ENCODE measurements at regions not wholly inside any gene's neighbourhood (a gene's known extent, or its start where the extent isn't known, plus 50 kb on each side); places are given as distances from the start of the nearest gene placed in this dataset.

DNA sequence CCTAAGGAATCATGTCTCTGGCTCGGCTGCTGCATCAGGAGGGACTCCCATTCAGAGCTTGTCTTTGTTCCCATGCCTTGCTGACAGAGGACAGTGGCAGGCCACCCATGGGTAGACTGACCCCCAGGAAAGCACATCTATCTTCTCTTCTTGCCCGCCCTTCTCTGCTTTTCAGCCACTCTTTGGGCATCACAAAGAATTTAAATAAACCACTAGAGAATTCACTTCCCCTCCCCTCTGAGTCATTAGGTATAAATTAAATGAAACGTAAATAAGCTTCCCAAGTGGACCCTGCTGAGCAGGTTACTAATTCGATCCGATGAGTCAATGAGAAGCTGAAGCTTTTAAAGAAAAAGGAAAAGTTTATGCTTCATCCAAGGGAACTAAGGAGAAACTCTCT lies 97.0 kb downstream of the DRD1 start:
- no peak for TF ChIP-seq CTCF (IDR thresholded peaks at IDR 0.05)

DNA sequence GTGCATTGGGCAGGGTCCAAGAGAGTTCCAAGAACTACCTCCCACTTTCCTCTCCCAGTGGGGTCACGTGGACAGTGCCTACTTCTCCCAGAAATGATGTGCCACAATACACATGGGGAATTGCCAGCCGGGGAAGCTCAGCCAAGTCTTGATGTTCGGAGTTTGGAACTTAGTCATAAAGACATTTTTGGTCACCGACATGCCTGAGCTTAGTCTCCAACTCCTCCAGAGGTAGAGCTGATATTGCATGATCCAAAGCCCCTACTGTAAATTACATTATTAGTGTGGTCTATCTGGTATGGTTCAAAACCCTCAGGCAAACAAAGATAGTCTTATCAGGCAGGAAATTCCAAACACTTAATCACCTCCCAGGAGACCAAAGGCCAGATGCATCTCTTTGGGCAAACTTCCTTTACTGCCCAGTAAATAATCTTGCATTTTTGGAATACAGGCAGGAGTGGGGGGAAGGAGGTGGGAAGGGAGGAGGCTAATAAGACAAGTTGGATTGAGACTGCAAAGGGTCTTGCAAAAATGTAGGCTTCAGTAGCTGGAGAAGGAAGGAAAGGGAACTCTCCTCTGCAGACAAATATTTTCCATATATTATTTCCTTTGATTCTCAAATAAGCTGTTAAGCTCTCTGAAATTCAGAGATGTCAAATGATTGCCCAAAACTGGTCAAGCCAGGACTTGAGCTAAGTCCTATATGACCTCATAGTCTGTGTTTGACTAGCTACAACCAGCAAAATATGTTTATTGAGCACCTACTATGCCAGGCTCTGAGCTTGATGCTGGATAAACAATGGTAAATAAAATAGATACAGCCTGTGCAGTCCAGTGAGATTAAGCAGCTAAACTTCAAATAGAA lies 99.4 kb downstream of the DRD1 start:
- TF ChIP-seq CTCF (IDR thresholded peaks at IDR 0.05): no peak

DNA sequence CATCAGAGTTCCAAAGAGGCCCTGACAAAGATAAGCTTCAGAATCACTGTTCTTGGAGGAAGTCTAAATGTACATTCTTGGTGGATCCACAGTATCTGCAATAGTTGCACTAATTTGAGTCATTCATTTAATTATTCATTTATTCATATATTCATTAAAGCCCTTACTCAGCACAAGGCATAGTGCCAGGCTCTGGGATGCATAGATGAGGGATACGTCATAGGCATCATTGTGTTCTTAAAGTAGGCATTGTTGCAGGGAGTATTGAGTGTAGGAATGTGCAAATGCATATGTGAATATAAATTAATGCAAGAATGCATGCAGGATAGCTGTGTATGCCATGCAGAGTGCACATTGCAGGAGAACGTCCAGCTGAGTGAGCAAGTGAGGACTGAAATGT lies 100.7 kb downstream of the DRD1 start:
- TF ChIP-seq CTCF (IDR thresholded peaks at IDR 0.05): no peak

GRCh38 chr5:175340180-175340579 lies 103.8 kb downstream of the DRD1 start:
- TF ChIP-seq CTCF (IDR thresholded peaks at IDR 0.05): no peak

DNA sequence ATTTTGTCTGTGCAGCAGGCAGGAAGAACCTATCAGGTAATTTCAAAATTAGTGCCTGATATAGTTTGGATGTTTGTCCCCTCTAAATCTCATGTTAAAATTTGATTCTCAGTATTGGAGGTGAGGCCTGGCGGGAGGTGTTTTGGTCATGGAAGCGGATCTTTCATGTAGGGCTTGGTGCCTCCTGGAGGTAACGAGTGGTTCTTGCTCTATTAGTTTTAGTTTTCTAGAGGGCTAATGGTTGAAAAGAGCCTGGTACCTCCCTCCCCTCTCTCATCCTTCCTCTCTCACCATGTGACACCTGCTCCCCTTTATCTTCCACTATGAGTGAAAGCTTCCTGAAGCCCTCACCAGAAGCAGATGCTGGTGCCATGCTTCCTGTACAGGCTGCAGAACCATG lies 106.3 kb downstream of the DRD1 start:
- no peak for TF ChIP-seq CTCF (IDR thresholded peaks at IDR 0.05)

DNA sequence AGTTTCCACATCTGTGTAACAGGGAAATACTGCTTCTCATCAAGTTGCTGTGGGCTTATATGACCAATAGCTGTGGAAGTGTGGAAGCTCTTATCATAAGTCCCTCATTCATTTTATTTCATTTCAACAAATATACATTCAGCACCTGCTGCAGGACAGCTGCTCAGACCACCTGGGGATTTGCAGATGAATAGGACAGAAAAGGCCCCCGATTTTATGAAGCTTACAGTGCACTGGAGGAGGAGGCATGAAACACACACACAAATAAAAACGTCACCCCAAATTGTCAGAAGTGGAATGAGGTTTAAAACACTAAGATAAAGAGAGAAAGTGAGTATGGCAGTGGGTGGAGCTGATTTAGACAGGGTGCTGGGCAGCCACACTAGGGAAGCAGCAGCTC lies 107.2 kb downstream of the DRD1 start:
- no peak for TF ChIP-seq CTCF (IDR thresholded peaks at IDR 0.05)

- TF ChIP-seq CTCF (IDR thresholded peaks at IDR 0.05): no peak
Observed at GRCh38 chr5:175335691-175336090, 108.3 kb downstream of the DRD1 start.

DNA sequence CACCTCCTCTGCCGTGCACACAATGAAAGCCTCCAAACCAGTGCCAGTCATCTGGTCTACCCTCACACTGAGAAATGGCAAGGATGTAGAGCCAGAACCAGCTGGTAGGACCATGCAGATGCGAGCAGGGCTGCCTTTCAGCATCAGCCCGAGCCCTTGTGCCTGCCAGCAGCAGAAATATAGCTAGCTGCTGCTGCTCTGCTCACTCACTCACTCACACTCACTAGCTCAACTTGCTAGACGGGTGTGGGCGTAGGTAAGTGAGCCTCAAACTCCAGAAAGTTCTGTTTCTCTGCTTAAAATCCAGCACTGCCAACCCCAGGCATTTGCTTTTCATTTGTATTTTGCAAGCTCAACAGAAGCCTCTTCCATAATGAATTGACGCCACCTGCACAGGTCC lies 114.0 kb downstream of the DRD1 start:
- no peak for TF ChIP-seq CTCF (IDR thresholded peaks at IDR 0.05)
